CD4-positive, CD25-positive, alpha-beta regulatory T cell (primary cell): ENCODE measurements at regions not wholly inside any gene's neighbourhood (a gene's known extent, or its start where the extent isn't known, plus 50 kb on each side); places are given as distances from the start of the nearest gene placed in this dataset.

Source experiments
- ATAC-seq, 2 donors: fragments of 150-1000 bp; cut with Tn5 transposase; one replicate each; pipeline ENCODE4 v1.10.0; 2021; ENCODE audit warnings: low read depth in 2 of 2, moderate number of reproducible peaks in 2 of 2, moderate library complexity in 1 of 2
- DNase-seq, 3 donors: peaks; one replicate each; pipeline versions ENCODE4 v3.0.0 to v3.0.0-alpha.2; 2012 to 2022; ENCODE audit warnings: mixed read lengths in 1 of 3
- H3K27ac ChIP-seq: one replicate; pipeline ENCODE4 v1.7.0; 2013; ENCODE audit warnings: mild to moderate bottlenecking, low read length; ENCODE audit not compliant: insufficient read depth, poor library complexity, severe bottlenecking
- H3K27me3 ChIP-seq: one replicate; pipeline ENCODE4 v1.7.0; 2013; ENCODE audit warnings: low read length; ENCODE audit not compliant: control insufficient read depth, insufficient read depth
- H3K36me3 ChIP-seq: one replicate; pipeline ENCODE4 v1.7.0; 2013; ENCODE audit warnings: mild to moderate bottlenecking, low read length, moderate library complexity; ENCODE audit not compliant: control insufficient read depth, insufficient read depth
- H3K4me1 ChIP-seq: 2 replicates; pipeline ENCODE4 v1.7.0; 2013; ENCODE audit warnings: mild to moderate bottlenecking, low read length; ENCODE audit not compliant: insufficient read depth, control insufficient read depth, poor library complexity, severe bottlenecking
- H3K4me3 ChIP-seq: one replicate; pipeline ENCODE4 v1.7.0; 2013; ENCODE audit warnings: low read depth, mild to moderate bottlenecking, low read length, moderate library complexity
- H3K9me3 ChIP-seq, 2 experiments: 1 replicate in 1 of 2; 2 replicates in 1 of 2; pipeline ENCODE4 v1.7.0; 2013; ENCODE audit warnings: low read length in 2 of 2, mild to moderate bottlenecking in 1 of 2, moderate library complexity in 1 of 2; ENCODE audit not compliant: control insufficient read depth in 2 of 2
- H3K27ac Mint-ChIP-seq, 3 donors: one replicate each; pipeline ENCODE4 v1.8.0; 2020 to 2022; ENCODE audit warnings: mild to moderate bottlenecking in 3 of 3, mixed read lengths in 3 of 3, moderate library complexity in 2 of 3
- H3K27me3 Mint-ChIP-seq: one replicate; pipeline ENCODE4 v1.8.0; 2022; ENCODE audit warnings: mild to moderate bottlenecking, mixed read lengths
- H3K36me3 Mint-ChIP-seq: one replicate; pipeline ENCODE4 v1.8.0; 2020; ENCODE audit warnings: mixed read lengths
- H3K4me1 Mint-ChIP-seq, 4 donors: one replicate each; pipeline ENCODE4 v1.8.0; 2020 to 2022; ENCODE audit warnings: mixed read lengths in 4 of 4, mild to moderate bottlenecking in 1 of 4
- H3K4me3 Mint-ChIP-seq, 4 donors: one replicate each; pipeline ENCODE4 v1.8.0; 2020 to 2022; ENCODE audit warnings: mild to moderate bottlenecking in 4 of 4, mixed read lengths in 4 of 4, moderate library complexity in 3 of 4
- H3K9me3 Mint-ChIP-seq, 7 donors: one replicate each; pipeline ENCODE4 v1.8.0; 2020 to 2022; ENCODE audit warnings: mixed read lengths in 7 of 7, mild to moderate bottlenecking in 3 of 7, moderate library complexity in 2 of 7

DNA sequence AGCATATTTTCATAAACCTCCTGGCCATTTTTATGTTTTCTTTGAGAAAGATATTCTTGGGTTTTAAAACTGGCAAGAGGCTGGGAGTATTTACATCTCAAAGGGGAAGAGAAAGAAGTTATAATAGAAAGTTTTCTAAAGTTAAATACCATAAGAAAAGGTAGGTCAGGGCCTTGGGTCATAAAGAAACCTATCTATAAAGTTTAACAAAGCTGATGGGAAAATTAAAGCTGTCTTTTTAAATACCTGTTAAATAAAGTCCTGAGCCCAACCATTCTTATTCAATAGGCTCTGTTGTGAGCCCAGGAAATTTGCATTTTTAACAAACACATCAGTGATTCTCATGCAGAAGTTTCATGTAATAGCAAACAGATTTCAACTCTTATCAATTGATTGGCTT lies 451.8 kb upstream of the INTU start:
- no peak overlapping the region for H3K27ac Mint-ChIP-seq
- ATAC-seq, result no peak
- H3K4me1 Mint-ChIP-seq, result no peaks in the 10 kb centered on the region

DNA sequence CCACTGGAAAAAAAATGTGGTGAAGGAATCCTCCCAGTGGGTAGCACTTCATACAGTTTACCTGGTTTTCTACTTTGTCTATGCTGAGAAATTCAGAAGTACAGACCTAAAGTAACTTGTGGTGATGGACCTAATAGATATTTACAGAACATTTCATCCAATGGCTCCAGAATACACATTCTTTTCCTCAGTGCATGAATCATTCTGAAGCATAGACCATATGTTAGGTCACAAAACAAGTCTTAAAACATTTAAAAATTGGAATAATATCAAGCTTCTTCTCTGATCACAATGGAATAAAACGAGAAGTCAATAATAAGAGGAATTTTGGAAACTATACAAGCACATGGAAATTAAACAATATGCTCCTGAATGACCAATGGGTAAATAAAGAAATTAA lies 450.1 kb upstream of the INTU start:
- no peak for ATAC-seq

More for the DNA sequence above, 451.8 kb upstream of the INTU start:
- Mint-ChIP-seq H3K36me3 (no peaks in the 10 kb centered on the region), H3K4me3 (no peak overlapping the region), H3K9me3 (peaks cover 0 to 14% (median 12%) of the 10 kb centered on the region in 7 donors), H3K27me3 (no peaks in the 10 kb centered on the region)
- H3K36me3 ChIP-seq, result no peaks in the 10 kb centered on the region
- no peak overlapping the region for H3K27ac ChIP-seq
- H3K4me1 ChIP-seq, result no peaks in the 10 kb centered on the region
- peaks cover 0 to 5% of the 10 kb centered on the region in 2 experiments for H3K9me3 ChIP-seq
- H3K4me3 ChIP-seq, result no peak overlapping the region
- no peak for DNase-seq
- no peaks in the 10 kb centered on the region for H3K27me3 ChIP-seq

GRCh38 chr4:127188847-127189246 lies 443.9 kb upstream of the INTU start:
- no peaks in the 10 kb centered on the region for H3K4me1 ChIP-seq
- Mint-ChIP-seq H3K4me3 (no peak overlapping the region), H3K36me3 (no peaks in the 10 kb centered on the region), H3K27ac (no peak overlapping the region), H3K4me1 (no peaks in the 10 kb centered on the region), H3K9me3 (peaks cover 3 to 24% (median 10%) of the 10 kb centered on the region in 7 donors), H3K27me3 (no peaks in the 10 kb centered on the region)
- no peaks in the 10 kb centered on the region for H3K36me3 ChIP-seq
- H3K4me3 ChIP-seq, result no peak overlapping the region
- no peak overlapping the region for H3K27ac ChIP-seq
- DNase-seq (no peak), ATAC-seq (no peak)
- no peaks in the 10 kb centered on the region for H3K27me3 ChIP-seq
- peaks cover 1 to 3% of the 10 kb centered on the region in 2 experiments for H3K9me3 ChIP-seq

More for the DNA sequence above, 450.1 kb upstream of the INTU start:
- no peak overlapping the region for H3K27ac ChIP-seq
- Mint-ChIP-seq H3K36me3 (no peaks in the 10 kb centered on the region), H3K4me3 (no peak overlapping the region), H3K9me3 (peaks cover 0 to 21% (median 12%) of the 10 kb centered on the region in 7 donors), H3K27me3 (no peaks in the 10 kb centered on the region), H3K4me1 (no peaks in the 10 kb centered on the region), H3K27ac (no peak overlapping the region)
- no peak for DNase-seq
- H3K4me3 ChIP-seq, result no peak overlapping the region
- H3K9me3 ChIP-seq, result peaks cover 1 to 5% of the 10 kb centered on the region in 2 experiments
- no peaks in the 10 kb centered on the region for H3K4me1 ChIP-seq
- no peaks in the 10 kb centered on the region for H3K27me3 ChIP-seq
- H3K36me3 ChIP-seq, result no peaks in the 10 kb centered on the region

- no peak for DNase-seq
- Histone ChIP-seq H3K27ac (no peak overlapping the region), H3K4me1 (no peaks in the 10 kb centered on the region), H3K4me3 (no peak overlapping the region), H3K27me3 (no peaks in the 10 kb centered on the region), H3K36me3 (no peaks in the 10 kb centered on the region), H3K9me3 (peaks cover 2 to 9% of the 10 kb centered on the region in 2 experiments)
- ATAC-seq, result no peak
- H3K4me3 Mint-ChIP-seq, result no peak overlapping the region
- no peaks in the 10 kb centered on the region for H3K27me3 Mint-ChIP-seq
- no peak overlapping the region for H3K27ac Mint-ChIP-seq
- no peaks in the 10 kb centered on the region for H3K36me3 Mint-ChIP-seq
- no peaks in the 10 kb centered on the region for H3K4me1 Mint-ChIP-seq
- H3K9me3 Mint-ChIP-seq, result peaks cover 0 to 14% (median 4%) of the 10 kb centered on the region in 7 donors
Observed at GRCh38 chr4:127194281-127194680, 438.5 kb upstream of the INTU start.

DNA sequence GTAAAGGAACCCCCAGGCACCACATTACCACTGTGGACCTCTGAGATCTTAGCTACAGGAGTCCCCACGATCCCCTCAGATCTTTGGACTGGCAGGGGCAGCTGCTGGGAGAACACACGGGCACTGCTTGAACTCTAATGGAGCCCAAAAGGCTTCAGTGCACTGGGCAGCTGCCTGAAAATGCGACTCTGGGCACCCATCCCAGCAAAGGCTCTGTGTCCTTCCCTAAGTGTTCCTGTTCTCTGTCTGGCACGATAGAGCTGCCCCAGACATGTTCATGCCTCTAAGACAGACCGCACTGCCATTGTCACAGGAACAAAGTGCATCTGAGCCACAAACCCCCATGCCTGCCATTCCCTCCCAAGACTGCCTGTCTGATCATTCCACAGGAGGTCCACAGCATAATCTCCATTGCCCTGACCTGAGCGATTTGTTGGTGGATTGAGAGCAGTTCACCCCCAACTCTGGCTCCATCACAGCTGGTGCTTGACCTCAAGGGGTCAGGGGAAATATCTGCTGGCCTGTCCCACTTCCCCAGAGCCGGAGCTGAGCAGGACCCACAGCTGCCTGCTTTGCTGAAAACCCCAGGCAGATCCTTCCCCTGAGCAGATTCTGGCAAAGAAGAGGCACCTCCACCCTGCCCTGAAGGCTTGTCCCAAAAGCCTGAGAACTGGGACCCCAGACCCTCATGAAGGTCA lies 436.0 kb upstream of the INTU start:
- H3K27me3 Mint-ChIP-seq, result no peaks in the 10 kb centered on the region
- Histone ChIP-seq H3K27me3 (no peaks in the 10 kb centered on the region), H3K9me3 (peaks cover 2 to 9% of the 10 kb centered on the region in 2 experiments), H3K4me3 (no peak overlapping the region), H3K27ac (no peak overlapping the region), H3K36me3 (no peaks in the 10 kb centered on the region), H3K4me1 (no peaks in the 10 kb centered on the region)
- no peak overlapping the region for H3K27ac Mint-ChIP-seq
- H3K4me1 Mint-ChIP-seq, result no peaks in the 10 kb centered on the region
- no peak overlapping the region for H3K4me3 Mint-ChIP-seq
- H3K9me3 Mint-ChIP-seq, result peaks cover 0 to 18% (median 2%) of the 10 kb centered on the region in 7 donors
- no peak for DNase-seq
- no peaks in the 10 kb centered on the region for H3K36me3 Mint-ChIP-seq
- ATAC-seq, result no peak

- Histone ChIP-seq H3K27ac (no peak overlapping the region), H3K27me3 (no peaks in the 10 kb centered on the region), H3K9me3 (no peaks in the 10 kb centered on the region), H3K36me3 (no peaks in the 10 kb centered on the region), H3K4me3 (no peak overlapping the region), H3K4me1 (no peaks in the 10 kb centered on the region)
- no peak for ATAC-seq
- Mint-ChIP-seq H3K27me3 (no peaks in the 10 kb centered on the region), H3K27ac (no peak overlapping the region), H3K4me3 (no peak overlapping the region), H3K9me3 (peaks cover 0 to 17% (median 7%) of the 10 kb centered on the region in 7 donors), H3K36me3 (no peaks in the 10 kb centered on the region), H3K4me1 (no peaks in the 10 kb centered on the region)
- DNase-seq, result no peak
Observed at GRCh38 chr4:127203562-127204200, 429.1 kb upstream of the INTU start.

- DNase-seq, result no peak
- no peaks in the 10 kb centered on the region for H3K27me3 ChIP-seq
- Mint-ChIP-seq H3K36me3 (no peaks in the 10 kb centered on the region), H3K27ac (no peak overlapping the region), H3K4me3 (no peak overlapping the region), H3K27me3 (no peaks in the 10 kb centered on the region), H3K4me1 (no peaks in the 10 kb centered on the region), H3K9me3 (peaks cover 3 to 20% (median 7%) of the 10 kb centered on the region in 7 donors)
- H3K36me3 ChIP-seq, result no peaks in the 10 kb centered on the region
- ATAC-seq, result no peak
- H3K9me3 ChIP-seq, result no peaks in the 10 kb centered on the region
- H3K4me1 ChIP-seq, result no peaks in the 10 kb centered on the region
- no peak overlapping the region for H3K27ac ChIP-seq
- no peak overlapping the region for H3K4me3 ChIP-seq
Observed at GRCh38 chr4:127204322-127204721, 428.4 kb upstream of the INTU start.
